ENCODE measurements at regions not wholly inside any gene's neighbourhood (a gene's known extent, or its start where the extent isn't known, plus 50 kb on each side); places are given as distances from the start of the nearest gene placed in this dataset.
"Not testable (repeated sequence)": the region's sequence is repeated elsewhere in the genome, so short reads cannot be mapped to it uniquely, and the experiment has no call there.

DNA sequence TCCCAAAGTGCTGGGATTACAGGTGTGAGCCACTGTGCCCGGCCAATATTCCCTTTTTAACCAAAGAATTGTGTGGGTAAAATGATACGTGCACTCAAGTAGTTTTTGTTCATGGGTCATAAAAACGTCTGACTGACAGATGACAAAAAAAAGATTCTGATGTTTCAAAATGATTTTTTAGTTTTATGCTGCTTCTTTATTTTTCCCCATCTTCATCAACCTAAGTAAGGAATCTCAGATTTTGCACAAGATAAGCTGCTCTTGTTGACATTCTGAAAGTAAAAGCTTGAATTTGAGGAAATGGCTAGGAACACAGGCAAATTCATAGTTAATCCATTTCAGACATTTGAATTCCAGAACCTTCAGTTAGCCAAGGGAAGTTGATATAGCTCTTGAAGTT lies 526.1 kb upstream of the NRP1 start:
- no peak overlapping the region for H3K27ac Mint-ChIP-seq (ENCODE audit: unreplicated experiment)
- no peaks in the 10 kb centered on the region for H3K27me3 Mint-ChIP-seq (ENCODE audit: insufficient read depth, unreplicated experiment)
- Histone ChIP-seq H3K27me3 (replicated peaks; ENCODE audit: control insufficient read depth, insufficient read depth, low read length) (no peaks in the 10 kb centered on the region), H3K36me3 (ENCODE audit: control insufficient read depth, insufficient read depth, low read length) (no peaks in the 10 kb centered on the region), H3K9me3 (no peaks in the 10 kb centered on the region), H3K4me3 (ENCODE audit: low read depth, low read length) (no peak overlapping the region), H3K4me1 (no peaks in the 10 kb centered on the region)
- TF ChIP-seq, protein P1, sequence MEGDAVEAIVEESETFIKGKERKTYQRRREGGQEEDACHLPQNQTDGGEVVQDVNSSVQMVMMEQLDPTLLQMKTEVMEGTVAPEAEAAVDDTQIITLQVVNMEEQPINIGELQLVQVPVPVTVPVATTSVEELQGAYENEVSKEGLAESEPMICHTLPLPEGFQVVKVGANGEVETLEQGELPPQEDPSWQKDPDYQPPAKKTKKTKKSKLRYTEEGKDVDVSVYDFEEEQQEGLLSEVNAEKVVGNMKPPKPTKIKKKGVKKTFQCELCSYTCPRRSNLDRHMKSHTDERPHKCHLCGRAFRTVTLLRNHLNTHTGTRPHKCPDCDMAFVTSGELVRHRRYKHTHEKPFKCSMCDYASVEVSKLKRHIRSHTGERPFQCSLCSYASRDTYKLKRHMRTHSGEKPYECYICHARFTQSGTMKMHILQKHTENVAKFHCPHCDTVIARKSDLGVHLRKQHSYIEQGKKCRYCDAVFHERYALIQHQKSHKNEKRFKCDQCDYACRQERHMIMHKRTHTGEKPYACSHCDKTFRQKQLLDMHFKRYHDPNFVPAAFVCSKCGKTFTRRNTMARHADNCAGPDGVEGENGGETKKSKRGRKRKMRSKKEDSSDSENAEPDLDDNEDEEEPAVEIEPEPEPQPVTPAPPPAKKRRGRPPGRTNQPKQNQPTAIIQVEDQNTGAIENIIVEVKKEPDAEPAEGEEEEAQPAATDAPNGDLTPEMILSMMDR (IDR thresholded peaks at IDR 0.05; ENCODE audit: insufficient read depth in 1 of 2, low read depth in 1 of 2, low read length in 1 of 2, severe bottlenecking in 1 of 2, unreplicated experiment in 1 of 2): no peak
- ChIA-PET POLR2A (no interaction called here), CTCF (no interaction called here)
- intact Hi-C loops (cut with micrococcal nuclease; ENCODE audit: unreplicated experiment): no loop called here
- H3K4me3 Mint-ChIP-seq (ENCODE audit: unreplicated experiment): no peak overlapping the region
- peaks cover 6% of the 10 kb centered on the region for H3K9me3 Mint-ChIP-seq (ENCODE audit: unreplicated experiment)
- DNase-seq: no peak
- H3K4me1 Mint-ChIP-seq (ENCODE audit: low read depth, unreplicated experiment): no peaks in the 10 kb centered on the region
- H3K36me3 Mint-ChIP-seq (ENCODE audit: insufficient read depth, unreplicated experiment): no peaks in the 10 kb centered on the region
- BruUV-seq (replicated peaks): no TSS peak

DNA sequence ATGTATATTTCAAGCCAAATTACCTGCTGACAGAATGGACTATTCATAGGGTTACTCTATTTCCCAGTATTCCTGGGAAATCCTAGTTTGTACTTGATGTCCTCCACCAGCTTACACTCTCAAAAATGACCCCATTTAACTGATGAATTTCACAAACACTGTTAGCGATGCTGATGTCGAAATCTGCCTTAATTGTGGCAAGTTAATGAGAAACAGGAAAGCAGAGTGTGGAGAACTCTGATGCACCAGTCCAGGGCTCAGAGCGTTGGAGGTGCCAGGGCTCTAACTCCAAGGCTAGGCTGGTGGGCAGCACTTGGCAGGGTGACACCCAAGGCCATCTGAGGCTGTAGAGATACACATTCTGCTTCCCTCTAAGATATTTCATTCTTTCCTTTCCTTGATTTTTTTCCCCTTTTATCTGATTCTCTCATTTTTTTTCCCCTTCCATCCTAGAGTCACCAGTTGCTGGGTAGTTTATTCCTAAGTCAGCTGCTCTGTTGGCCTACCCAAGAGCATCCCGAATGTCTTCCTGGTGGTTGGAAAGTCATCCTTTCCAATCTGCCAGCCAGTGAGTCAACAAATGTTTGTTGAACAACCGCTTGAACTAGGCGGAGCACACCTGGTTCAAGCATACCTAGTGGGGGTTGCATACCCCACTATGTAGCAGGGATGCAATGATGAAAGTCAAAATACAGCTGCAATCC lies 525.0 kb upstream of the NRP1 start:
- Mint-ChIP-seq H3K27ac (ENCODE audit: unreplicated experiment) (no peak overlapping the region), H3K27me3 (ENCODE audit: insufficient read depth, unreplicated experiment) (no peaks in the 10 kb centered on the region), H3K36me3 (ENCODE audit: insufficient read depth, unreplicated experiment) (no peaks in the 10 kb centered on the region), H3K4me3 (ENCODE audit: unreplicated experiment) (no peak overlapping the region), H3K9me3 (ENCODE audit: unreplicated experiment) (peaks cover 4% of the 10 kb centered on the region), H3K4me1 (ENCODE audit: low read depth, unreplicated experiment) (no peaks in the 10 kb centered on the region)
- Histone ChIP-seq H3K4me3 (ENCODE audit: low read depth, low read length) (no peak overlapping the region), H3K27me3 (replicated peaks; ENCODE audit: control insufficient read depth, insufficient read depth, low read length) (no peaks in the 10 kb centered on the region), H3K36me3 (ENCODE audit: control insufficient read depth, insufficient read depth, low read length) (no peaks in the 10 kb centered on the region), H3K4me1 (no peaks in the 10 kb centered on the region), H3K9me3 (no peaks in the 10 kb centered on the region)
- ChIA-PET CTCF (no interaction called here), POLR2A (no interaction called here)
- no peak for DNase-seq
- intact Hi-C loops (cut with micrococcal nuclease; ENCODE audit: unreplicated experiment): no loop called here
- TF ChIP-seq, protein P1 (IDR thresholded peaks at IDR 0.05; ENCODE audit: insufficient read depth in 1 of 2, low read depth in 1 of 2, low read length in 1 of 2, severe bottlenecking in 1 of 2, unreplicated experiment in 1 of 2): no peak
- BruUV-seq (replicated peaks): no TSS peak

DNA sequence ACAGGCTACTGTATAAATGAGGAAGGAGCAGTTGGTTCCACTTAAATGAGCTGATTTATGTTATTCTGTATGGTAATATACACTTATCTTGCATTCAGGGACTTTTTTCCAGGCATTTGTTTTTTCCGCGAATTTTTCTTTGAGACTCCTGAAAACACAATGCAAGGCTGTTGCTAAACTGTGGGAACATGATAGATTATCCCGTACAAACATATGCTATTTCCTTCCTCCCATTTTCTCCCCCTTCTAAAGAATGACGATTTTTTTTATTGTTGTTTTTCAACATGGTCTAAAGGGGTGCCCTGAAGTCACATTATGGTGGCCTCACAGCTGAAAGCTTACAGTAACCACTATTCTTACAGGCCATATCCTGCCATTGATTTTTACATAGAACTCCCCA lies 523.9 kb upstream of the NRP1 start:
- H3K4me1 Mint-ChIP-seq (ENCODE audit: low read depth, unreplicated experiment): no peaks in the 10 kb centered on the region
- H3K4me1 ChIP-seq: no peaks in the 10 kb centered on the region
- no peaks in the 10 kb centered on the region for H3K27me3 ChIP-seq (replicated peaks; ENCODE audit: control insufficient read depth, insufficient read depth, low read length)
- ChIA-PET POLR2A (no interaction called here), CTCF (no interaction called here)
- TF ChIP-seq, protein P1 (IDR thresholded peaks at IDR 0.05; ENCODE audit: insufficient read depth in 1 of 2, low read depth in 1 of 2, low read length in 1 of 2, severe bottlenecking in 1 of 2, unreplicated experiment in 1 of 2): no peak
- DNase-seq: no peak
- H3K4me3 ChIP-seq (ENCODE audit: low read depth, low read length): no peak overlapping the region
- H3K27ac Mint-ChIP-seq (ENCODE audit: unreplicated experiment): no peak overlapping the region
- H3K27me3 Mint-ChIP-seq (ENCODE audit: insufficient read depth, unreplicated experiment): no peaks in the 10 kb centered on the region
- intact Hi-C loops (cut with micrococcal nuclease; ENCODE audit: unreplicated experiment): no loop called here
- H3K36me3 ChIP-seq (ENCODE audit: control insufficient read depth, insufficient read depth, low read length): no peaks in the 10 kb centered on the region
- H3K4me3 Mint-ChIP-seq (ENCODE audit: unreplicated experiment): no peak overlapping the region
- peaks cover 5% of the 10 kb centered on the region; the same call in 1 of the 2 replicates for H3K9me3 ChIP-seq
- BruUV-seq (replicated peaks): no TSS peak
- peaks cover 13% of the 10 kb centered on the region for H3K9me3 Mint-ChIP-seq (ENCODE audit: unreplicated experiment)
- H3K36me3 Mint-ChIP-seq (ENCODE audit: insufficient read depth, unreplicated experiment): no peaks in the 10 kb centered on the region

GRCh38 chr10:33853221-33853620 lies 518.8 kb upstream of the NRP1 start:
- CTCF ChIA-PET; H3K36me3 Mint-ChIP-seq (ENCODE audit: insufficient read depth, unreplicated experiment); H3K4me1 Mint-ChIP-seq (ENCODE audit: low read depth, unreplicated experiment); H3K36me3 ChIP-seq (ENCODE audit: control insufficient read depth, insufficient read depth, low read length); intact Hi-C loops (cut with micrococcal nuclease; ENCODE audit: unreplicated experiment); H3K4me1 ChIP-seq; H3K27me3 ChIP-seq (replicated peaks; ENCODE audit: control insufficient read depth, insufficient read depth, low read length); H3K27me3 Mint-ChIP-seq (ENCODE audit: insufficient read depth, unreplicated experiment); H3K4me3 ChIP-seq (ENCODE audit: low read depth, low read length); H3K27ac Mint-ChIP-seq (ENCODE audit: unreplicated experiment); BruUV-seq (replicated peaks); H3K9me3 ChIP-seq; POLR2A ChIA-PET; H3K4me3 Mint-ChIP-seq (ENCODE audit: unreplicated experiment): not testable (repeated sequence)
- peak; percentile 15 to 57 for DNase-seq
- peaks cover 13% of the 10 kb centered on the region for H3K9me3 Mint-ChIP-seq (ENCODE audit: unreplicated experiment)

All from Caco-2 (cell line).